Activated CD8-positive, alpha-beta memory T cell treated with anti-CD3 and anti-CD28 coated beads for 36 hours (primary cell): ENCODE measurements at regions not wholly inside any gene's neighbourhood (a gene's known extent, or its start where the extent isn't known, plus 50 kb on each side); places are given as distances from the start of the nearest gene placed in this dataset.

Experiments
- CTCF ChIA-PET: fragments of 350-600 bp; sonication (Branson Sonifier 250); formaldehyde crosslinking; loops from one replicate; lab custom pipeline; 2021; ENCODE audit warnings: antibody characterized with exemption; lab: Charles Lee
- POLR2A ChIA-PET: fragments of 350-600 bp; sonication (Branson Sonifier 250); formaldehyde crosslinking; loops from one replicate; lab custom pipeline; 2021; ENCODE audit warnings: antibody characterized with exemption; lab: Charles Lee

DNA sequence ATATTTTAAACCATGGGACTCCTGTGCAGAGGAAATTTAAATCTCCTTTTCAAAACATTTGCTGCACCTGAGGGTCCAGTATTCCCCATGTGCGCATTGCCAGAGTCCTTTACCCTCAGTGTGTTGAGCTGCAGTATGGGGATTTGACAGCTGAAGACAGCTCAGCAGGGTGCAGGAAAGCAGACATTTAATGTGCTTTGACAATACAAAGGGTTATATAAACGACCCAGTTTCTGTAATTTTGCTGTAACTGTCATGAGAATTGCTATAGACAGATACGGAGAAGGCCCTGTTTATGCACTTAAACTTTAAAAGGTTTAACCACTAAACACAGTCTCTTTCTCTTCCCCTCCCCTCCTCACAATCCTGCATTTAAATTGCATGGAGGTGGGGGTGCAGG, 393.4 kb downstream of the MID1IP1 start:
- ChIA-PET CTCF (no interaction called here), POLR2A (no interaction called here)

GRCh38 chrX:39195156-39195555, 393.9 kb downstream of the MID1IP1 start:
- CTCF ChIA-PET = interaction anchor here (1.5 kb wide), 1 partner anchor 151 kb away, joined by 3 read pairs; no protein-coding TSS in a partner anchor
- POLR2A ChIA-PET = no interaction called here

DNA sequence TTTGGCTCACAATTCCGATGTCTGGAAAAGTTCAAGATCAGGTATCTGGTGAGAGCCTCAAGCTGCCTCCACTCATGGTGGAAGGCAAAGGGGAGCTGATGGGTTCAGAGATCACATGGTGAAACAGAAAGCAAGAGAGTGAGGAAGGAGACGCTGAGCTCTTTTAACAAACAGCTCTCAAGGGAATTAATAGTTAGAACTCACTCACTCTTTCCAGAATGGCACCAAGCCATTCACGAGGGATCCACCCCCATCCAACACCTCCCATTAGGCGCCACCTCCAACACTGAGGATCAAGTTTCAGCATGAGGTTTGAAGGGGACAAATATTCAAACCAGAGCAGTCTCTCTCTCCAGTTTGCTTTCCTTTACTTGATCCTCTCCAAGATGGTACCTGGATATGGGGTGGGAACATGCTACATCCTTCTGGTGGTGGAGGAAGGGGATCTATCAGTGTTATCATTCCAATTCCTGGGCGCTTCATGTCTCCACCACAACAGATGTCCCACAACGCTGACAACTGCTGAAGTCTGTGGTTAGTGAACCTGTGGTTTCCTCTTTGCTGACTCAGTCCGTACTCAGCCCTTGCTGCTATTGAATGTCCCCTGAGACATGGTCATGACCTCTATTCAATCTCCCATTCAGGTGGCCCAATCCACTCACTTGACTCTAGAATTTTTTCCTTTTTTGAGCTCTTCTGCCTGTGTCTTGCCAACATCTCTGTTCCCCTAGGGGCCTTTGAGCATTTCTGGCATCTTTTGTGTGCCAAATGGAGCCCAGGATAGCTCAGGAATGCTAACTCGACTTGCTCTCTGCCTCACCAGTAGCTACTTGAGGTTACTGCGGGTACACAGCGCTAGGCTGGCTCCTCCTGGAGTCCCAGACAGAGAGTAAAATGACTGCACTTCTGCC, 395.2 kb downstream of the MID1IP1 start:
- POLR2A ChIA-PET = no interaction called here
- CTCF ChIA-PET = interaction anchor here (1.5 kb wide), 1 partner anchor 150 kb away, joined by 3 read pairs; no protein-coding TSS in a partner anchor

- ChIA-PET CTCF (no interaction called here), POLR2A (no interaction called here)
Measured at GRCh38 chrX:39199429-39199828, 398.2 kb downstream of the MID1IP1 start.

DNA sequence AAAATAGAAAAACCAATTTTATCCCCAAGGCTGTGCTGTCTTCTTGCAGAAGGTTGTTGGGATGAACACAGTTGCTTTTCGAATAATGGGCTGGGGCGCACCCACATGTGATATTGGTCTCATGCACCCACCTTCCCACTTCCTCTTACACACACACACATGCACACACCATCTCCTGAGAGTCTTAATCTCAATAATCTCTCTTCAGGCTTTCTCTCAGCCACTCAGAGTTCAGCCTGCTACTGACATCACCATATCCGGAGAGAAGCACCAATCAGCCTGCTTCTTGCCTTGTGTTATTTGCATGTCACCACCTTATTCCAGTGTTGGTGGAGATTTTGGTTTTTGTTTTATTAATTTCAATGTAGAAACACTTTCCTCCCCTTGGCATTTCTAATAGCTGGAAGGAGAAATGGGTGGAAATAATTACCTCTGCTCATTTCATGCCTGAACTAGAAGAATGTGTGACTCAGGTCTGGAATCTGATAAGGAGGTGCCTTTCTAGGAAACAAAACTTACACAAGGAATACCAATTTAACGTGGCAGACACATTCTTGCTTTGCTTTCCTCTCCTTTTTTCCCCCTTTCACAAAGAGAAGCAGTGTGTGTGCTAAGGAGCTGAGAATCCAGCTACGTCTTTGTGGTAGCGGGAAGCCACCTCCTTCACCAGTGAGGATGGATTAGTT, 400.2 kb downstream of the MID1IP1 start:
- ChIA-PET POLR2A (no interaction called here), CTCF (no interaction called here)

- ChIA-PET CTCF (no interaction called here), POLR2A (no interaction called here)
Measured at GRCh38 chrX:39202641-39203040, 401.4 kb downstream of the MID1IP1 start.

GRCh38 chrX:39203427-39203826, 402.2 kb downstream of the MID1IP1 start:
- ChIA-PET POLR2A (no interaction called here), CTCF (no interaction called here)

DNA sequence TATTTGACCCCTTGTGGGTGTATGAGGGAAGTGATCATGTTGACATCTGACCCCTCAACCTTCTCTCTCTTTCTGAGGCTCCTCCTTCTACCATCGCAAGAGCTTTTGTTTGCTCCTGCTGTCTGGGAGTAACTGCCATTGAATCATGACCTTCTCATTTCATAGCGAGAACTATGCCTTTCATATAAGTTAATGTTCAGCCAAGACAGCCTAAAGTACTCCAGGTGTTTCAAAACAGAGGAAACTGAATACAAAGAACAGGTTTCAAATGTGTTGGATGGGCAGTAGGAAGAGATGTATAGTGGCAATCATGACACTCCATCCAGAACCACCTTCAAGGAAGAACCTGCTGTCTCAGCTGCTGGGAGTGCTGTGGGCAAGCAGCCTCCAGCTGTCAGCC, 403.1 kb downstream of the MID1IP1 start:
- CTCF ChIA-PET = no interaction called here
- POLR2A ChIA-PET = interaction anchor here (1.1 kb wide), 1 partner anchor 40 kb away, joined by 3 read pairs; no protein-coding TSS in a partner anchor

DNA sequence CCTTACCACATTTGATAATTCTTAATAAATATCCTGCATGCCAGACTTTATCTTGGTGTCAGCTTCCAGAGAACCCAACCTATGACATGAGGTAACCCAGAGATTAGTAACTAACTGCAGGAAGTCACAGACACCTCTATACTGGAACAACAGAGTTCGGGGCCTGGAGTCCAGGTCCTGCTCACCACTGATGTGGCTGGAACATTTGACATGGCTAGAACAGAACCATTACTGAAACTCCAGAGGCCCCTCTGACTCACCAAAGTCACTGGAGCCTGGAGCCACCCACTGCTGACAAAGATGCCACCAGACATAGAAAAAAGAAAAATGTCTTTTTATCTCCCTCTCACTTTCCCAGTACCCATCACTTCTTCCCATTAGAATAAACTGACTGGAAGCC, 403.7 kb downstream of the MID1IP1 start:
- POLR2A ChIA-PET = interaction anchor here (1.1 kb wide), 1 partner anchor 41 kb away, joined by 3 read pairs; no protein-coding TSS in a partner anchor
- CTCF ChIA-PET = no interaction called here

DNA sequence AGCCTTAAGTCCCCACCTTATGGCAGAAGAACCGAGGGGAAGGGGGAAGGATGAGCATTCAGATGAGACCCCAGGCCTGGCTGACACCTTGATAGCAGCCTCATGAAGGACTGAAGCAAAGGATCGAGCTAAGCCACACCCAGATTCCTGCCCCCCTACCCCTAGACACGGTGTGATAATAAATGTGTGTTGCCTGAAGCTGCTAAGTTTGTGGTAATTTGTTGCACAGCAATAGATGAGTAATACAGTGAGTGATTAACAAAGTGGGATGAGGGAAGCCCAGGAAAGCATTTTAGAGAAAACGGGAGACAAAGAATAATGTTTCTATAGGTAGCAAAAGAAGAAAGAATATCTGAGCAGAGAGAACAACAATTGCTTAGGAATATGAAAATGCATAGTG, 404.2 kb downstream of the MID1IP1 start:
- CTCF ChIA-PET = no interaction called here

DNA sequence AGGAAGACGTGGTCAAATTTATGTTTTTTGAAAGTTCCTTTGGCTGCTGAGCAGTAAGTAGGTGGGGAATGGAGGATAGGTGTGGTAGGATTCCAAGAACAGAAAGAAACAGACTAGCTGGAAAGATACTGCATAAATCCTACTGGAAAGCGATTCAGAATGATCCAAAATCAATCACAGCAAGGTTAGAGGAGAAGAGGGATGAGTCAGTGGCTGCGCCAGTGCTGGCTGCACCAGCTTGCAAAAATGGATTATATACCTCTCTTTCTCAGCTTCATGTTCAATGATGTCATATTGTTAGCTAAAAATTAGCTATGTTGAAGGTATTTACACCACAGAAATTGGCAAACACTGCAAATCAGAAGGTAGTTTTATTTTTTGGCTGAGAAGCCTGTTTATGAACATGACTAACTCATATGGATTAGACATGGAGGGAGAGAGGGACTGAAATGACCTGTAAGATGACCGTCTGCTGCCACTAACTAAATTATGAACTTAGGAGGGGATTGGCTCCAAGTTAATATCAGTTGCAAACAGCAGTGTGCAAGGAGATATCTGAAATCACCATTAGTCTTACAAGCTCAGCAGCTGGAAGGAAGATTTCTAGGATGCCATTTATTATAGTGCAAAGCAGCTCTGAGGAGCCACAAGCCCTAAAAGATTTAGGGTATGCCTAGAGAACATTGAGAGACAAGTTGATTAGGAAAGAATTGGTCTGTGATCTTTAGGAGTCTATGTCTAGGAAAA, 405.3 kb downstream of the MID1IP1 start:
- ChIA-PET CTCF (no interaction called here), POLR2A (no interaction called here)

More for the DNA sequence above, 404.2 kb downstream of the MID1IP1 start:
- POLR2A ChIA-PET = no interaction called here

DNA sequence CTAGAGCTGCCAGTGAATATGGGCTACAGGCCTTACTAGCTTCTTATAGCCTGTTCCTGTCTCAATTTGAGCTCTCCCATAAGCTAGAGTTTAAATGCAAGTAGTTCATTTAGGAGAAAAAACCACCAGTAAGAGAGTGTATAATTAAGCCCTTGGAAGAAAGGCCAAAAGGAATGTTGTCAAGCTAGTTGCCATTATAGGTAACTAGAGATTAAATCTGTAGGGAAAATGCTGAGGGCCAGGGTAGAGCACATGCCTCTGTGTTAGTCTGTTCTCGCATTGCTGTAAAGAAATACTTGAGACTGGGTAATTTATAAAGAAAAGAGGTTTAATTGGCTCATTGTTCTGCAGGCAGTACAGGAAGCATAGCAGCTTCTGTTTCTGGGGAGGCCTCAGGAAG, 410.2 kb downstream of the MID1IP1 start:
- POLR2A ChIA-PET = no interaction called here
- CTCF ChIA-PET = no interaction called here

GRCh38 chrX:39212456-39212855, 411.2 kb downstream of the MID1IP1 start:
- ChIA-PET CTCF (no interaction called here), POLR2A (no interaction called here)

DNA sequence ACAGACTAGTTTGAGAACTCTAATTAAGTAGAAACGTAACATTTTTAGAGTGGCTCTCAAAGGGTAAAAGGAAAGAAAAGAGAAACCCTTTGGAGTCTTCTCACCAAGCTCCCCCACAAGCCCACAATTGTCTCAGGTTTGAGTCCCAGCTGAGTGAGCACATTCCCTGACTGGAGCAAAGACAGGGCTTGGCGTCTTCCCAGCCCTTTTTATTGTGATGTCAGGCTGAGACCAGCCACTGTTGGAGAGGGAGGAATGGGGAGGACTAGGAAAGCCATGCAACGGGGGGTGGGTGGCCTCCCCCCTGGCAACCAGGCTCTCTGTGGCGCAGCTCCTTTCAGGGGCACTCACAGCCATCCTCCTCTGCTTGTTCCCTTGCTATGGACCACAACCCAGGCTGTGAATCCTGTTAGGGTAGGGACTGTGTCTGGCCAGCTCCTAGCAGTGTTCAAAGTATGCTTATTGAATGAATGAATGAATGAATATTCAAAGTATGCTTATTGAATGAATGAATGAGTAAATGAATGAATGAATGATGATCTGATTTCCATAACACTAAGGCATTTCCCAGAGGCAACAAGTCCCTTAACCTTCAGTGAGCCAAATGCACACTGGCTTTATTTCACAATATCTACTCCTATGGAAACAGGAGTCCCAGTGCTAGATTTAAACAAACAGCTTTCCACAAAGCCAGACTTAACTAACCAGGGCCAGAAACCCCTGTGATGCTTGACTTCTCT, 413.3 kb downstream of the MID1IP1 start:
- ChIA-PET CTCF (no interaction called here), POLR2A (no interaction called here)

- POLR2A ChIA-PET = no interaction called here
- CTCF ChIA-PET = no interaction called here
Measured at GRCh38 chrX:39220952-39221351, 419.7 kb downstream of the MID1IP1 start.

DNA sequence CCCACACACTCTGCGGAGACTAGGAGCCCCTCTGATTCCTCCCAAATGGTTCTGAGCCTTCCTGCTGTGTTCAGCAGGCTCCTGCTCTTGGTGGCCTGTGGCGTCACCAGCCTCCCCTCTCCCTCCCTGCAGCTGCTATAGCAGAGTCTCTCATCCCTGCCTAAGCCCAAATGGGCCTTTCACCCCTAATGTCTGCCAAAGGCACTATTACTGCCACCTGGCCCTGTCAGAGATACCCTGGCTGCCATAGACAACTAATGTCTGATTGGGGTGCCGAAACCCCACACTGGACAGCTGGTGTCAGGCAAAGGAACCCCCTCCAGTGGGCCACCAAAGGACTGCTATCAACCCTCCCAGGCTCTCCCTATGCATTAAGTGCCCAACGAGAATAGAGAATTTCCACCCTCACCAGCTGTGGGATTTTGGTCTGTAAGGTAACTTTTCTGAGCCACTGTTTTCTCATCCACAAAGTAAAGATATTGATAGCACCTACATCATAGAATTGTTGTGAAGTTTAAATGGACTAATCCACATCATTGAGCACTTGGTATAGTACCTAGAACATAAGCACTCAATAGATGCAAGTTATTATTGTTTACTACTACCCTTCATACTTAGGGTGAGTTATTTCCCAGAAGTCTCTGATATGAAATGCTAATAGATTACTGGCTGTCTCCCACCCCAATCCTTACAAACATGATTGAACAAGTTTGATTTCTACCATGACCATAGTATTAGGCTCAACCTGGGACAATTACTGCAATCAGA, 421.3 kb downstream of the MID1IP1 start:
- POLR2A ChIA-PET = no interaction called here
- CTCF ChIA-PET = no interaction called here

DNA sequence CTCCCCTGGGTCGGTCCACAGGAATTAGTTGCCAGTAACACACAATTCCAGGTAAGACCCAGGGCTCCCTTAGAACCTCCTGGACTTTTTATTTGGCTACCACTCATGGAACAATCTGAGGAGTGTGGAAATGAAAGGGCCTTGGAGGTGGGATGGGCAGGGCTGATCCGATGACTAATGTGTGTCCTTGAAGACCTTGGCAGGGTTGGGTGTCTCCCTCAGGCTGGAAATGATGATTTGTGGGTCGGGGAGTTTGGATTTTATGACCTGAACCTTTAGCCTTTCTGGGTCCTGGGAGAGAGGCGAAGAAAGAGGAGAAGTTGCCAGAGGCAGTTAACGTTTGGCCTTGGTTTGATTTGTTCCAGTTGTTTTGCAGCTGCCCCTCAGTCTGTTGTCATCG, 425.0 kb downstream of the MID1IP1 start:
- ChIA-PET CTCF (no interaction called here), POLR2A (no interaction called here)

DNA sequence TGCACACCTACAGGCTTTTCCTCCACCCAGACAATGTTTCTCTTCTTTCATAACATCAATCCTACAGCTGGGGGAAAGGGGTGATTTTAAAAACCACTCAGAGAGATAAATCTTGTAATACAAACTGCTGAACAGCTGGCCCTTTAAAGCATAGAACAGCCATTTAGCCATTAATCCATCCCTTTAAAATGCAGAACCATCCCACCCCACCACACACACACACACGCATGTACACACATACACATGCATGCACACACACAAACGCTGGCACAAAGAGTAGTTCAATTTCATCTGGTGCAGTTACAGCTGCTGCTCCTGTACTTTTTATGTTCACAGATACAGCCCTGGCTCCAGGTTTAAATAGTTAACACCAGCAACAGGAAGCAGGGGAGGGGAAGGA, 426.1 kb downstream of the MID1IP1 start:
- ChIA-PET POLR2A (no interaction called here), CTCF (no interaction called here)

GRCh38 chrX:39238006-39238405, 436.7 kb downstream of the MID1IP1 start:
- CTCF ChIA-PET = no interaction called here
- POLR2A ChIA-PET = no interaction called here
